HG03045 (cell line): ENCODE measurements at regions not wholly inside any gene's neighbourhood (a gene's known extent, or its start where the extent isn't known, plus 50 kb on each side); places are given as distances from the start of the nearest gene placed in this dataset.

ENCODE experiments used
- ATAC-seq: cut with Tn5 transposase; IDR thresholded peaks from one replicate; pipeline ENCODE4 v1.9.1; 2021; ENCODE audit warnings: mild to moderate bottlenecking, moderate library complexity; ENCODE audit not compliant: unreplicated experiment

DNA sequence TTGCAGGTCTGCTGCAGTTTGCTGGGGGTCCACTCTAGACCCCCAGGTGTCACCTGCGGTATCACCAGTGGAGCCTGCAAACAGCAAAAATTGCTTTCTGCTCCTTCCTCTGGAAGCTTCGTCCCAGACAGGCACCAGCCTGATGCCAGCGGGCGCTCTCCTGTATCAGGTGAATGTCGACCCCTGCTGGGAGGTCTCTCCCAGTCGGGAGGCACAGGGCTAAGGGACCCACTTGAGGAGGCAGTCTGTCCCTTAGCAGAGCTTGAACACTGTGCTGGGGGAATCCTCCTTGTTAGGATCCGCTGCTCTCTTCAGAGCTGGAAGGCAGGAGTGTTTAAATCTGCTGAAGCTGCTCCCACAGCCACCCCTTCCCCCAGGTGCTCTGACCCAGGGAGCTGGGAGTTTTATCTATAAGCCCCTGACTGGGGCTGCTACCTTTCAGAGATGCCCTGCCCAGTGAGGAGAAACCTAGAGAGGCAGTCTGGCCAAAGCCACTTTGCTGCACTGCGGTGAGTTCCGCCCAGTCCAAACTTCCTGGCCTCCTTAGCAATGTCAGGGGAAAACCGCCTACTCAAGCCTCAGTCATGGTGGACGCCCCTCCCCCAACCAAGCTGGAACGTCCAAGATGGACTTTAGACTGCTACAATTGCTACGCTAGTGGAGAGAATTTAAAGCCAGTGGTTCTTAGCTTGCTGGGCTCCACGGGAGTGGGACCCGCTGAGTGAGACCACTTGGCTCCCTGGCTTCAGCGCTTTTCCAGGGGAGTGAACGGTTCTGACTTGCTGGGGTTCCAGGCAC is 652.5 kb downstream of the KCNJ3 start:
- no peak for ATAC-seq

- ATAC-seq: no peak
Observed at GRCh38 chr2:155332016-155332415, 633.5 kb downstream of the KCNJ3 start.

GRCh38 chr2:155320236-155320635 is 621.7 kb downstream of the KCNJ3 start:
- ATAC-seq: no peak

DNA sequence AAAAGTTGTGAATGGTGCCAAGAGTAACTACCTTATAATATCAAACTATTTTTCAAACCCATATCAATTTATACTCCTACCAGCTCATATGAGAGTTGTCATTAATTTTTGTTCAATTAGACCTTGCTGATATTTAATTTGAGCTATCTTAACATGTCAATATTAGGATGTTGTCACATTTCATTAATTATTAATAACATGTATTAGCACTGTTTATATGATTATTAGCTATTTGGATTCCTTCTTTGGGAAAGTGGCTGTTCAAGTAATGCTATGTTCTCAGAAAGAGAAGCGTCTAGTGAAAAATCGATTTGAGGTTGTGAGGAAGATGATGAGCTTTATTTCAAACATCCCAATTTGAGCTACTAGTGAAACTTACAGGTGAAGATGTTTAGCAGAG is 620.2 kb downstream of the KCNJ3 start:
- ATAC-seq: no peak

DNA sequence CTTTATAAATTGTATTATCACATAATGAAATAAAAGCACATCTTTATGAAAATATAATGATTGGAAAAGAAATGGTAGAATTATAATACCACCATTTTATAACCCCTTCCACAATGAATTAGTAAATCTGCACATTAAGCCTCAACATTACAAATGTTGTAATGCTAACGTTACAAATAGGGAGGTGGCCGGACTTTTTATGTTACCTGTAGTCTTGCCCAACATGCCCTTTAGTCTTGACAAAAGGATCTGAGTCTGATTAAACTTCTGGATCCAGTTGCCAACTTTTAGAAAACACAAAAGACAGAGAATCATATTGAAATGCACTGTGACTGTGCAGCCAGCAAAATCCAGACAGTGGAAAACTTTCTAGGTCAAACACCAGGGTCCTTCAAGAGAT is 617.3 kb downstream of the KCNJ3 start:
- no peak for ATAC-seq

DNA sequence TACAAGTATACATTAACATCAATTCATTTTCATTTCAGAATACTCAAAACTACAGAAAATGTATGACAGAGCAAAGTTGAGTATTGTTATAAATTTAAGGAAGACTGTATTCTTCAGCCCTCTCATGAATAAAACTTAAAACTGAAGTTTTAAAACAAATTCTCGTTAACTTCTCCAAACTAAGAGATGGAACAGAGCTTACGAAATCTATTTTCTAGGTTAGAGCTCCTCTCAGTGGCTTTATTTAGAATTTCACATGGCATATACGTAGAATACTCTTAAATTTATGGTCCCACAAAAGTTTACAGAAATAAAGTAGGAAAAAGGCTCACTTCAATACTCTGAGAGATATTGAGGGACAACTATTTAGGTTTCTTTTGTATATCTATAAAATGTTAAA is 612.1 kb downstream of the KCNJ3 start:
- ATAC-seq: no peak

DNA sequence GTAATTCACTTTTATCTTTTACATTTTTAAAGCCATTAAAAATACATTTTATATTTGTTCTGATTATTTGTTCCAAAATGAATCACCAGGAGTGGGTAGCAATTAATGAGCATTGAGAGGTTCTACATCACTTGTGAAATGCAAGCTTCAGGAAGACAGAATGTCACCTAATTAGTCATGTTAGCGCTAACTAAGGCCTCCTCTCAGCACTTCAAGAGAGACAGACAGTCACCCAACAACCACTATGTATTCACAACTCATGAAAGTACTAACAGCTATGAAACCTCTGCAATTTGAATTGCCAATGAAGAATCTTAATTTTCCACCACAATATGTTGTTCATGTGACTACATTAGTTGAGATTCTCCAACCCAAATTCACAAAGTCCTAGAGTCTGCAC is 611.0 kb downstream of the KCNJ3 start:
- ATAC-seq: no peak

DNA sequence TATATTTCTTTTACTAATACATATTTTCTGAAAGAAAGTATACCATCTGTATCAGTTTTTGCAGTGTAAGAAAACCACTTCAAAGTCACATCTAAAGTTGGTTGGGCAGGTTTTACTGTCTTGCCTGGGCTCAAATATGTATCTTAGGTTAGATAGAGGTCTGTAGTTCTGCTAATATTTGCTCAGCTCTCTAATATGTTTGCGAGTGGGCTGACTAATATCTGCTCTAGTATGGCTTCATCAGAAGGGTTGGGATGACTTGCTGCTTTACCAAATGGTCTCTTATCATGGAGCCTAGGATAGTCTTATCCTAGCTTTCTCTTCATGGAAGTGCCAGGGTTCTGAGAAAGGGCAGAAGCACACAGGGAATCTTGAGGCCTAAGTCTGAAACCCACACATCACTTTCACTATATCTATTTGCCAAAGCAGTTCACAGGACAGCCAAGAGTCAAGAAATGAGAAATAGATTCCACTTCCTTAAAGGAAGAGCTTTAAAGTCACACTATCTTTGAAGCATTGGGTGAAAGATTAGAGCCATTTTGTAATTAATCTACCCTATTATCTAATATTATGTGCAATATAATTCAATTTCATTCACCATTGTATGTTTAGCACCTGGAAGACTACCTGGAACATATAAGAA is 610.0 kb downstream of the KCNJ3 start:
- ATAC-seq: no peak

- no peak for ATAC-seq
Observed at GRCh38 chr2:155301221-155301620, 602.7 kb downstream of the KCNJ3 start.

DNA sequence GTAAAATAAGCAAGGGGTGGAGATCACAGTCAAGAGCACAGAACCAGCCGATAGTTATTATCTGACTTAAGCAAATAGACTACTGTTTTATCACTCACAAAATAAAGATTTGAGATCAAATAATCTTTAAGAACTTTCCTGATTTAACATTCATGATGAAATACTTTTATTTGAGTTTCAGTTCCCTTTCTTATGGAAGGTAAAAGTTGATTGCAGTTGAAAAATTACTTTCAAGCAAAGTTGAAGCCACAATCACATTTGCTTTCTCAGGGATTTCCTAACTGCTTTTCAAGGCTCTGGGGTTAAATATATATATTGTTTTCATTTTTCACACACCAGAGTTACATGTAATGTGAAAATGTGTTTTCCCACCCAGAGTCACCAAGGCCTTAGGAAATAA is 599.5 kb downstream of the KCNJ3 start:
- ATAC-seq: no peak

DNA sequence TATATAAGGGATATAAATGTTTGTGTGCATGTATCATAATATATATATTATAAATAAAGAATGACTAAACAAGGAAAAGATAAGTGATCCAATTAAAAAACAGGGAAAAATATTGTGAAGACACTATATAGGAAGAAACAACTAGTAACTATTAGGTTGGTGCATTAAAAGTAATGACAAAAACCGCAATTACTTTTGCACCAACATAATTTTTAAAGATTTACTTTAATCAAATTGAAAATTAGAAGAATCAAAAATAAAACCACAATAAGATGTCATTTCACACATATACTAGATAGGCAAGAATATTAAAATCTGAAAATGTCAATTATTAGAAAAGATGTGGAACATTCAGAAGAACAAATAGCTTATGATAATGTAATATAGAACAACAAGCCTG is 595.9 kb downstream of the KCNJ3 start:
- ATAC-seq: no peak

- no peak for ATAC-seq
Observed at GRCh38 chr2:155281907-155282306, 583.4 kb downstream of the KCNJ3 start.

DNA sequence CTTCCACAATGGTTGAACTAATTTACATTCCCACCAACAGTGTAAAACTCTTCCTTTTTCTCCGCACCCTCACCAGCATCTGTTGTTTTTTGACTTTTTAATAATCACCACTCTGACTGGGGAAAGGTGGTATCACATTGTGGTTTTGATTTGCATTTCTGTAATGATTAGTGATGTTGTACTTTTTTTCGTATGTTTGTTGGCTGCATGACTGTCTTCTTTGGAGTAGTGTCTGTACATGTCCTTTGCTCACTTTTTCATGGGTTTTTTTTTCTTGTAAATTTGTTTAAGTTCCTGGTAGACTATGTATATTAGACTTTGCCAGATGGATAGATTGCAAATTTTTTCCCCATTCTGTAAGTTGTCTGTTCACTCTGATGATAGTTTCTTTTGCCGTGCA is 574.8 kb downstream of the KCNJ3 start:
- no peak for ATAC-seq

- no peak for ATAC-seq
Observed at GRCh38 chr2:155266583-155266982, 568.1 kb downstream of the KCNJ3 start.

DNA sequence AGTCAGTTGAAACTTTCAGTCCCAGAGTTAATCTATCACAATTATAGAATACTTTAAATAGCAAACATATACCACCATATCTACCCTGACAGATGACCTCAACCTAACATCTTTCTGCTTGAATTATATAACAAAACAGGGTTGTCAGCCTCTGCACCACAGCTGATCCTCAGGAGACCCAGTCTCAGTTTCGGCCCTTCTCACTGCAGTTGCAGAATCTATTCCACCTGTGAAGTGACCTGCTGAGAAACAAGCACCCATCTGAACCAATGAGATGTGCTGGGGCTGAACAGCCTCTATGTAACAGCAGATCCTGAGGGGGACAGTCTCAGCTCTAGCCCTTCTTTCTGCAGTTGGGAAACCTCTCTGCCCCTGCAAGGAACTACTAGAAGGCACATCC is 567.6 kb downstream of the KCNJ3 start:
- ATAC-seq: no peak

DNA sequence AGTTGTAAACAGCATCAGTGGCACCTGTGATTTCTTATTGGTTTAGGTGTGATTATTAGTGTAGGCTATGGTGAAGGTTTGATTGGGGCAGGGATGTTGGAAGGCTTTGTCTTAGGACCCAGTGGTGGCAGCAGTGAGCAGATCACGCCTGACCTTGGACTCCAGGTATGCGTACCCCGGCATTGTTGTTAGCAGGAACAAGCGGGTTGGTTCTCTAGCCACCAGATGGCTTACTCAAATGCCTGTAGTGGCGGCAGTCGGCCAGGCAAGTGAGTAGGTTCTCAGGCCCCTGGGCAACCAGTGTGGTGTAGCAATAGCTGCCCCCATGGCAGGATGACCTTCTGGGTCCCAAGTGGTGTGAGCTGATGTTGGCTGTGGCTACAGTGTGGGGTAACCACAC is 558.3 kb downstream of the KCNJ3 start:
- ATAC-seq: no peak

DNA sequence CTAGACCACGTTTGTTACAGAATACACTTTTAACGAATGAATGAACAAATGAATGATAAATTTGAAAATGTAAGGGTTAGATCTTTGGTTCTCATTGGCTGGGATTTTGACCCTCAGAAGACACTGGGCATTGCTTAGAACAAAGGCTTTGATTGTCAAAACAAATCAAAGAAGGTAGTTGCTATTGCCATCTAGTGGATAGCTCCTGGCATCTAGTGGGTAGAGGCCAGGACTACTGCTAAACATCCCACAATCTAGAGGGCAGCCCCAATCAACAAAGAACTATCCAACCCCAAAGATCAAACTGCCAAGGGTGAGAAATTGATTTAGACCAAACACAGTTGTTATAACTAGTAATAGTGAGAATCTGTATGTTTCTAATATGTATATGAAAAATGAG is 552.3 kb downstream of the KCNJ3 start:
- ATAC-seq: no peak

GRCh38 chr2:155240176-155240575 is 541.7 kb downstream of the KCNJ3 start:
- no peak for ATAC-seq

GRCh38 chr2:155235710-155236109 is 537.2 kb downstream of the KCNJ3 start:
- ATAC-seq: no peak

DNA sequence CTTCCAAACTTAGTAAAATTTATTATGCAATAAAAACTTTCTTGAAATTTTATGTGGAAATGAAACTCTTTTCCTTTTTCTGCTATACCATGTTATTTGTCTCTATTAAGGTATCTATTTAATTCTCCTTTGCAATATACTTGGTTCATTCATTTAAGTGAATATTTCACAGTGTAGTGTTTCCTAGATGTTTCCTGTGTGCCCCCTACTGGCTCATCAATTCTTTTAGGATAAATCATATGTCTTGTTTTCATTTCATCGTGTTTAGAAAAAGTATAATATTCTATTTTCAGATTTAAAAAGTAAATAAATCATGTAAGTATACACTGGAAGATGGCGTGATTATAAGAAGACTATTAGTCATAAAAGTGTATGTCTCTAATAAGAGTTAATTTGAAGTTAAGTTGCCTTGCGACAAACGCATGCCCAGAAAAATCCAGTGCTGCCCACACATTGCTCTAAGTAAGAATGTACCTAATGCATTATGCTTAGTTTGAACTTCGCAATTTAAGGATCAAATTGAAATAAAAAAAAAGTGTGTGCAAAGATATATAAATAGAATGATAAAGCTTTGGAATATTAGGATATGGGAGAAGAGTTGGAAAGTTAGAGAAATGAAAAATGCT is 525.4 kb downstream of the KCNJ3 start:
- no peak for ATAC-seq

- peak; percentile 81 for ATAC-seq
Observed at GRCh38 chr2:155218945-155219344, 520.5 kb downstream of the KCNJ3 start.

- peak; percentile 39 for ATAC-seq
Observed at GRCh38 chr2:155218292-155218924, 519.9 kb downstream of the KCNJ3 start.
